HEK293 (cell line): ENCODE measurements at regions not wholly inside any gene's neighbourhood (a gene's known extent, or its start where the extent isn't known, plus 50 kb on each side); places are given as distances from the start of the nearest gene placed in this dataset.

Experiments used
- OSR2 ChIP-seq: fragments of 450-650 bp; formaldehyde crosslinking; IDR thresholded peaks from 2 replicates; pipeline ENCODE4 v1.5.1; 2016; ENCODE audit warnings: missing biosample characterization, missing genetic modification characterization
- YY2 ChIP-seq: fragments of 450-650 bp; formaldehyde crosslinking; IDR thresholded peaks from 2 replicates; pipeline ENCODE4 v1.5.1; 2016; ENCODE audit warnings: missing biosample characterization, missing genetic modification characterization
- ZBTB11 ChIP-seq: fragments of 450-650 bp; formaldehyde crosslinking; conservative IDR thresholded peaks from 2 replicates; pipeline ENCODE4 v1.5.1; 2016; ENCODE audit warnings: low read depth, missing biosample characterization, missing genetic modification characterization
- ZBTB21 ChIP-seq: fragments of 450-650 bp; formaldehyde crosslinking; IDR thresholded peaks from 2 replicates; pipeline ENCODE4 v1.5.1; 2017; ENCODE audit warnings: missing biosample characterization, missing genetic modification characterization
- ZNF26 ChIP-seq: fragments of 450-650 bp; formaldehyde crosslinking; IDR thresholded peaks from 2 replicates; pipeline ENCODE4 v1.5.1; 2016; ENCODE audit warnings: missing biosample characterization, missing genetic modification characterization
- ZNF362 ChIP-seq: fragments of 450-650 bp; formaldehyde crosslinking; IDR thresholded peaks from 2 replicates; pipeline ENCODE4 v1.5.1; 2016; ENCODE audit warnings: missing biosample characterization, missing genetic modification characterization
- ZNF394 ChIP-seq: fragments of 450-650 bp; formaldehyde crosslinking; IDR thresholded peaks from 2 replicates; pipeline ENCODE4 v1.5.1; 2016; ENCODE audit warnings: missing biosample characterization, missing genetic modification characterization, mild to moderate bottlenecking, moderate library complexity, borderline replicate concordance
- ZNF398 ChIP-seq: fragments of 450-650 bp; formaldehyde crosslinking; IDR thresholded peaks from 2 replicates; pipeline ENCODE4 v1.5.1; 2017; ENCODE audit warnings: missing biosample characterization, missing genetic modification characterization
- ZNF558 ChIP-seq: fragments of 450-650 bp; formaldehyde crosslinking; IDR thresholded peaks from 2 replicates; pipeline ENCODE4 v1.5.1; 2016; ENCODE audit warnings: missing biosample characterization, missing genetic modification characterization
- ZNF626 ChIP-seq: fragments of 450-650 bp; sonication (Bioruptor Pico); formaldehyde crosslinking; IDR thresholded peaks from 2 replicates; pipeline ENCODE4 v1.5.1; 2018; ENCODE audit warnings: missing biosample characterization, missing genetic modification characterization, inconsistent platforms
- ZNF658 ChIP-seq: fragments of 450-650 bp; formaldehyde crosslinking; IDR thresholded peaks from 2 replicates; pipeline ENCODE4; 2016; ENCODE audit warnings: missing biosample characterization, missing genetic modification characterization
- TF ChIP-seq, protein P1 (sequence below): fragments of 450-650 bp; formaldehyde crosslinking; IDR thresholded peaks from 2 replicates; pipeline ENCODE4 v1.5.1; 2016; ENCODE audit warnings: missing biosample characterization, missing genetic modification characterization
- TF ChIP-seq, protein P2 (sequence below): fragments of 450-650 bp; formaldehyde crosslinking; IDR thresholded peaks from 2 replicates; pipeline ENCODE4 v1.5.1; 2017; ENCODE audit warnings: missing biosample characterization, missing genetic modification characterization
- TF ChIP-seq, protein P3 (sequence below): fragments of 450-650 bp; formaldehyde crosslinking; IDR thresholded peaks from 2 replicates; pipeline ENCODE4 v1.5.1; 2016; ENCODE audit warnings: missing biosample characterization, missing genetic modification characterization

- TF ChIP-seq ZBTB11 (tag by site-specific recombination) (peak; percentile 78), YY2 (no peak), ZNF658 (tag by site-specific recombination) (no peak), ZNF398 (tag by site-specific recombination) (no peak), ZNF394 (peak; percentile 85; the same call in 1 of the 2 replicates), ZBTB21 (tag by site-specific recombination) (peak; percentile 42; the same call in 1 of the 2 replicates), ZNF362 (tag by site-specific recombination) (no peak), ZNF558 (tag by site-specific recombination) (0 out of 2 replicates have a peak, but pooled peaks have one; percentile 25), ZNF26 (tag by site-specific recombination) (no peak), ZNF626 (no peak), OSR2 (tag by site-specific recombination) (no peak)
- TF ChIP-seq, protein P1, sequence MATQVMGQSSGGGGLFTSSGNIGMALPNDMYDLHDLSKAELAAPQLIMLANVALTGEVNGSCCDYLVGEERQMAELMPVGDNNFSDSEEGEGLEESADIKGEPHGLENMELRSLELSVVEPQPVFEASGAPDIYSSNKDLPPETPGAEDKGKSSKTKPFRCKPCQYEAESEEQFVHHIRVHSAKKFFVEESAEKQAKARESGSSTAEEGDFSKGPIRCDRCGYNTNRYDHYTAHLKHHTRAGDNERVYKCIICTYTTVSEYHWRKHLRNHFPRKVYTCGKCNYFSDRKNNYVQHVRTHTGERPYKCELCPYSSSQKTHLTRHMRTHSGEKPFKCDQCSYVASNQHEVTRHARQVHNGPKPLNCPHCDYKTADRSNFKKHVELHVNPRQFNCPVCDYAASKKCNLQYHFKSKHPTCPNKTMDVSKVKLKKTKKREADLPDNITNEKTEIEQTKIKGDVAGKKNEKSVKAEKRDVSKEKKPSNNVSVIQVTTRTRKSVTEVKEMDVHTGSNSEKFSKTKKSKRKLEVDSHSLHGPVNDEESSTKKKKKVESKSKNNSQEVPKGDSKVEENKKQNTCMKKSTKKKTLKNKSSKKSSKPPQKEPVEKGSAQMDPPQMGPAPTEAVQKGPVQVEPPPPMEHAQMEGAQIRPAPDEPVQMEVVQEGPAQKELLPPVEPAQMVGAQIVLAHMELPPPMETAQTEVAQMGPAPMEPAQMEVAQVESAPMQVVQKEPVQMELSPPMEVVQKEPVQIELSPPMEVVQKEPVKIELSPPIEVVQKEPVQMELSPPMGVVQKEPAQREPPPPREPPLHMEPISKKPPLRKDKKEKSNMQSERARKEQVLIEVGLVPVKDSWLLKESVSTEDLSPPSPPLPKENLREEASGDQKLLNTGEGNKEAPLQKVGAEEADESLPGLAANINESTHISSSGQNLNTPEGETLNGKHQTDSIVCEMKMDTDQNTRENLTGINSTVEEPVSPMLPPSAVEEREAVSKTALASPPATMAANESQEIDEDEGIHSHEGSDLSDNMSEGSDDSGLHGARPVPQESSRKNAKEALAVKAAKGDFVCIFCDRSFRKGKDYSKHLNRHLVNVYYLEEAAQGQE (tag by site-specific recombination), result peak; percentile 52; the same call in 1 of the 2 replicates
- TF ChIP-seq, protein P2, sequence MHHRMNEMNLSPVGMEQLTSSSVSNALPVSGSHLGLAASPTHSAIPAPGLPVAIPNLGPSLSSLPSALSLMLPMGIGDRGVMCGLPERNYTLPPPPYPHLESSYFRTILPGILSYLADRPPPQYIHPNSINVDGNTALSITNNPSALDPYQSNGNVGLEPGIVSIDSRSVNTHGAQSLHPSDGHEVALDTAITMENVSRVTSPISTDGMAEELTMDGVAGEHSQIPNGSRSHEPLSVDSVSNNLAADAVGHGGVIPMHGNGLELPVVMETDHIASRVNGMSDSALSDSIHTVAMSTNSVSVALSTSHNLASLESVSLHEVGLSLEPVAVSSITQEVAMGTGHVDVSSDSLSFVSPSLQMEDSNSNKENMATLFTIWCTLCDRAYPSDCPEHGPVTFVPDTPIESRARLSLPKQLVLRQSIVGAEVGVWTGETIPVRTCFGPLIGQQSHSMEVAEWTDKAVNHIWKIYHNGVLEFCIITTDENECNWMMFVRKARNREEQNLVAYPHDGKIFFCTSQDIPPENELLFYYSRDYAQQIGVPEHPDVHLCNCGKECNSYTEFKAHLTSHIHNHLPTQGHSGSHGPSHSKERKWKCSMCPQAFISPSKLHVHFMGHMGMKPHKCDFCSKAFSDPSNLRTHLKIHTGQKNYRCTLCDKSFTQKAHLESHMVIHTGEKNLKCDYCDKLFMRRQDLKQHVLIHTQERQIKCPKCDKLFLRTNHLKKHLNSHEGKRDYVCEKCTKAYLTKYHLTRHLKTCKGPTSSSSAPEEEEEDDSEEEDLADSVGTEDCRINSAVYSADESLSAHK, result no peak
- TF ChIP-seq, protein P3, sequence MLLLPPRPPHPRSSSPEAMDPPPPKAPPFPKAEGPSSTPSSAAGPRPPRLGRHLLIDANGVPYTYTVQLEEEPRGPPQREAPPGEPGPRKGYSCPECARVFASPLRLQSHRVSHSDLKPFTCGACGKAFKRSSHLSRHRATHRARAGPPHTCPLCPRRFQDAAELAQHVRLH (tag by site-specific recombination), result no peak
Measured at GRCh38 chr5:58356662-58357061, 103.2 kb downstream of the PLK2 start (continued).
